Naive B cell (primary cell): ENCODE measurements at regions not wholly inside any gene's neighbourhood (a gene's known extent, or its start where the extent isn't known, plus 50 kb on each side); places are given as distances from the start of the nearest gene placed in this dataset.

Experiments
- ATAC-seq, 2 donors: fragments of 150-1000 bp; cut with Tn5 transposase; 2 replicates each; pipeline ENCODE4 v1.10.0; 2021; ENCODE audit warnings: low read depth in 2 of 2, mild to moderate bottlenecking in 2 of 2, moderate library complexity in 2 of 2
- DNase-seq: peaks from one replicate; pipeline ENCODE4 v3.0.0; 2022
- H3K27ac Mint-ChIP-seq, 6 donors: one replicate each; pipeline ENCODE4 v1.8.0; 2020 to 2022; ENCODE audit warnings: mild to moderate bottlenecking in 6 of 6, mixed read lengths in 6 of 6, moderate library complexity in 5 of 6, inconsistent platforms in 2 of 6
- H3K27me3 Mint-ChIP-seq, 3 donors: one replicate each; pipeline ENCODE4 v1.8.0; 2021 to 2022; ENCODE audit warnings: mixed read lengths in 3 of 3, mild to moderate bottlenecking in 1 of 3
- H3K36me3 Mint-ChIP-seq, 2 donors: one replicate each; pipeline ENCODE4 v1.8.0; 2020 to 2022; ENCODE audit warnings: mixed read lengths in 2 of 2, inconsistent platforms in 1 of 2, mild to moderate bottlenecking in 1 of 2
- H3K4me1 Mint-ChIP-seq, 3 donors: one replicate each; pipeline ENCODE4 v1.8.0; 2020 to 2022; ENCODE audit warnings: mixed read lengths in 3 of 3, inconsistent platforms in 1 of 3, mild to moderate bottlenecking in 1 of 3, moderate library complexity in 1 of 3
- H3K4me3 Mint-ChIP-seq, 8 donors: one replicate each; pipeline ENCODE4 v1.8.0; 2020 to 2022; ENCODE audit warnings: mild to moderate bottlenecking in 8 of 8, mixed read lengths in 8 of 8, moderate library complexity in 8 of 8, inconsistent platforms in 2 of 8
- H3K9me3 Mint-ChIP-seq, 7 donors: one replicate each; pipeline ENCODE4 v1.8.0; 2020 to 2022; ENCODE audit warnings: mixed read lengths in 7 of 7, mild to moderate bottlenecking in 5 of 7, inconsistent platforms in 2 of 7, moderate library complexity in 1 of 7

- DNase-seq: no peak
- ATAC-seq: no peak
- Mint-ChIP-seq H3K27ac (no peak overlapping the region), H3K9me3 (peaks cover 0 to 1% (median 0%) of the 10 kb centered on the region in 7 donors), H3K4me3 (no peak overlapping the region), H3K36me3 (no peaks in the 10 kb centered on the region), H3K27me3 (peaks cover 12 to 44% (median 18%) of the 10 kb centered on the region in 3 donors), H3K4me1 (no peaks in the 10 kb centered on the region)
These were observed 58.1 kb downstream of the KLF4 start for GRCh38 chr9:107431461-107431860.

DNA sequence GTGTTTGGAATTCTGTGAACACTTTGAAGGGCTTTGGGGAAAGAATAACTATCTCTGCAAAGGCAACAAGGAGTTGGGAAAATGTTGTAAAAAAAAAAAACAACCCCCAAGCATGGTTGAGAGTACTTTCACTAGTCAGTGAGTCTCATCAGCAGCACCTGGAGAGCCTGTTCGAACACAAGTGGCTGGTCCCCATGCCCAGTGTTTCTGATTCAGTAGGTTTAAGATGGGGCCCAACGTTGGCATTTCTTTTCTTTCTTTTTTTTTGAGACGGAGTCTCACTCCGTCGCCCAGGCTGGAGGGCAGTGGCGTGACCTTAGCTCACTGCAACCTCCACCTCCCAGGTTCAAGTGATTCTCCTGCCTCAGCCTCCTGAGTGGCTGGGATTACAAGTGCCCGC is 59.5 kb downstream of the KLF4 start:
- Mint-ChIP-seq H3K27me3 (peaks cover 20 to 43% (median 21%) of the 10 kb centered on the region in 3 donors), H3K4me3 (no peak overlapping the region), H3K36me3 (no peaks in the 10 kb centered on the region), H3K9me3 (peaks cover 0 to 5% (median 0%) of the 10 kb centered on the region in 7 donors), H3K4me1 (peaks cover 0 to 4% (median 4%) of the 10 kb centered on the region in 3 donors), H3K27ac (no peak overlapping the region)
- no peak for DNase-seq
- no peak for ATAC-seq

GRCh38 chr9:107426126-107426525 is 63.4 kb downstream of the KLF4 start:
- Mint-ChIP-seq H3K27me3 (peaks cover 21 to 36% (median 27%) of the 10 kb centered on the region in 3 donors), H3K4me1 (peaks cover 0 to 7% (median 4%) of the 10 kb centered on the region in 3 donors), H3K27ac (no peak overlapping the region), H3K36me3 (no peaks in the 10 kb centered on the region), H3K4me3 (no peak overlapping the region), H3K9me3 (peaks cover 0 to 5% (median 0%) of the 10 kb centered on the region in 7 donors)
- no peak for DNase-seq
- no peak for ATAC-seq

DNA sequence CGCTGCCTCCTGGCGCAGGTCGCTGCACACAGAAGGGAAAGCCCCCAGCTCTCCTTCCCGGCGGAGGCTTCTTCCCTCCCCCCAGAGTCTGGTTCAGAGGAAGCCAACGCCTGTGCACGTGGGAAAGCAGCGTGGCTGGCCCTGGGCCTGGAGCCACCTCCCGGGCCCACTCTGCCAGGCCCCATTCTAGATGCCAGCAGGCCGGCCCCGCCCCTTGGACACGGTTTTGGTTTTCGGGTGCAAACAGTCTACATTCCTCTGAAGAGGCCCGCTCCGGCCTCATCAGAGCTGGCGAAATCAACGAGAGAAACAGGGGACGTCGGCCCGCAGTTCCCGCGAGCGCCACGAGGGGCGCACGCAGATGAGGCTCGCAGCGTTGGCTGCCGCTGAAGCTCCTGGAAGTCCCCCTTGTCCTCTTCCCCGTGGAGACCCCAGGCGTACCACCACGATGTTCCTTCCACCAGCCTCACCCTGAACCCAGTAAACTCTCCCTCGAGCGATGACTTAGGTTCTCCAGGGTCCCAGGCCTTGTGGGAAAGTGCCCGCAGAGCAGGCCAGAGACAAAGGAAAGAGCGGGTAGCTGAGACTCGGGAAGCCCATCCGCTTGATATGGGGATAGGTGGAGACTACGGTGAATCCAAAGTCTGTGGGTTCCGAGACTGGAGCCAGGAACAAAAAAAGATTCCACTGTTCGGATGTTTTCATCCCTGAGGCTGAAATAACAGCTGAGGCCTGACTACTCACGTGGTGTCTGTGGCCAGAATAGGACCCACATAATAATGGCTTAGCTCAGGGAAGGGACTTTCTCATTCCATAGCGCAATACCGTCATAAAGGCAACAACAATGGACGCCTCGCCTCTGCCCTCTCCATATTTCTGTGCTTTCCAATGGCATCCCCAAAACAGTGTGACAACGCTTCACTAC is 64.2 kb downstream of the KLF4 start:
- ATAC-seq (peak; percentile 59 to 76), DNase-seq (peak; percentile 27)
- Mint-ChIP-seq H3K4me1 (peaks cover 0 to 7% (median 4%) of the 10 kb centered on the region in 3 donors), H3K36me3 (no peaks in the 10 kb centered on the region), H3K4me3 (peak overlapping the region in 7 of 8 donors; percentile 42 to 80 (median 64)), H3K9me3 (peaks cover 0 to 5% (median 0%) of the 10 kb centered on the region in 7 donors), H3K27me3 (peaks cover 19 to 36% (median 21%) of the 10 kb centered on the region in 3 donors), H3K27ac (no peak overlapping the region)

- Mint-ChIP-seq H3K36me3 (no peaks in the 10 kb centered on the region), H3K27me3 (peaks cover 17 to 36% (median 24%) of the 10 kb centered on the region in 3 donors), H3K4me3 (no peak overlapping the region), H3K4me1 (peaks cover 0 to 7% (median 4%) of the 10 kb centered on the region in 3 donors), H3K27ac (peak overlapping the region in 1 of 6 donors; percentile 21), H3K9me3 (peaks cover 0 to 5% (median 0%) of the 10 kb centered on the region in 7 donors)
- no peak for DNase-seq
- ATAC-seq: no peak
These were observed 66.0 kb downstream of the KLF4 start for GRCh38 chr9:107423540-107423939.

DNA sequence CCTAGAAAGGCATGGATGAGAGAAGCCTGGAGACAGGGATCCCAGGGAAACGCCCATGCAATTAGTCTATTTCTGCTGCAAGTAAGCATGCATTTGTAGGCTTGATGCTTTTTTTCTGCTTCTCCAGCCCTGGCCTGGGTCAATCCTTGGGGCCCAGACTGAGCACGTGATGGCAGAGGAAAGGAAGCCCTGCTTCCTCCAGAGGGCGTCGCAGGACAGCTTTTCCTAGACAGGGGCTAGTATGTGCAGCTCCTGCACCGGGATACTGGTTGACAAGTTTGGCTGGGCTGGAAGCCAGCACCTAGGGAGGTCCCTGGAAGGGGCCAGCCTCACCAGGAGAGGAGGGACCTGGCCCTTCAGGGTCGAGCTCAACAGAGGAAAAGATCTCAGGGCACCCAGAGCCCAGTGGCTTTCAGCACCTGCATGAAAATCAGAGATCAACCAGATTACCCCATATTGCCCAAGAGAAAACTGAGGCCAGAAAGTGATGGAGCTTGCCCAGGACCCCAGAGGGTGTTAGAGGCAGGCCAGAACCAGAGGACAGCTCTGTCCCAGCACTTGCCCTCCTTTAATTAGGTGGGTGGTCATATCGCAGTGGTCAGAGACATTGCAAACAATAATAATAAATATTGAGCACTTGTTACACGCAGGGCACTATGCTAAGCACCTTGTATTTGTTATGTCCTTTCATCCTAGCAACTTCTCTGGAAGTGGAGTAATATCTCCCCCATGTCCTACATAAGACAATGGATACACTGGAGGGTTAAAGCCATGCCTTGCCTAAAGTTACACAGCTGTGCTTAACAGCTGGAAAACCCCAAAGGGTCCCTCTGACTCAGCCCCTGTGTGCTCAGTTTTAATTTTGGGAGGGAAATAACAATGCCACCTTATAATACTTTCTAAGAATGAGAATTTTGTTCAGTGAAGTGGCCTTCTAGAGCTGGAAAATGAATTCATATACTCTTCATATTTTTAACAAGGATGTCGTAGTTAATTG is 67.1 kb downstream of the KLF4 start:
- no peak overlapping the region for H3K27ac Mint-ChIP-seq
- DNase-seq: peak; percentile 5
- no peaks in the 10 kb centered on the region for H3K36me3 Mint-ChIP-seq
- no peak overlapping the region for H3K4me3 Mint-ChIP-seq
- peaks cover 0 to 7% (median 4%) of the 10 kb centered on the region in 3 donors for H3K4me1 Mint-ChIP-seq
- peaks cover 0 to 5% (median 0%) of the 10 kb centered on the region in 7 donors for H3K9me3 Mint-ChIP-seq
- peaks cover 17 to 36% (median 25%) of the 10 kb centered on the region in 3 donors for H3K27me3 Mint-ChIP-seq
- ATAC-seq: no peak

GRCh38 chr9:107410420-107410819 is 79.1 kb downstream of the KLF4 start:
- H3K36me3 Mint-ChIP-seq: no peaks in the 10 kb centered on the region
- DNase-seq (no peak), ATAC-seq (no peak)
- no peak overlapping the region for H3K4me3 Mint-ChIP-seq
- no peak overlapping the region for H3K27ac Mint-ChIP-seq
- H3K9me3 Mint-ChIP-seq: peaks cover 0 to 10% (median 4%) of the 10 kb centered on the region in 7 donors
- H3K27me3 Mint-ChIP-seq: peaks cover 6 to 33% (median 14%) of the 10 kb centered on the region in 3 donors
- H3K4me1 Mint-ChIP-seq: no peaks in the 10 kb centered on the region

- DNase-seq (no peak), ATAC-seq (no peak)
- Mint-ChIP-seq H3K27me3 (peaks cover 6 to 33% (median 14%) of the 10 kb centered on the region in 3 donors), H3K36me3 (no peaks in the 10 kb centered on the region), H3K4me3 (no peak overlapping the region), H3K4me1 (no peaks in the 10 kb centered on the region), H3K27ac (no peak overlapping the region), H3K9me3 (peaks cover 0 to 10% (median 4%) of the 10 kb centered on the region in 7 donors)
These were observed 79.8 kb downstream of the KLF4 start for GRCh38 chr9:107409581-107410389.

GRCh38 chr9:107407675-107408074 is 81.9 kb downstream of the KLF4 start:
- H3K9me3 Mint-ChIP-seq: peaks cover 0 to 3% (median 0%) of the 10 kb centered on the region in 7 donors
- no peaks in the 10 kb centered on the region for H3K4me1 Mint-ChIP-seq
- H3K27ac Mint-ChIP-seq: no peak overlapping the region
- H3K27me3 Mint-ChIP-seq: peaks cover 0 to 22% (median 14%) of the 10 kb centered on the region in 3 donors
- DNase-seq (no peak), ATAC-seq (no peak)
- no peak overlapping the region for H3K4me3 Mint-ChIP-seq
- H3K36me3 Mint-ChIP-seq: no peaks in the 10 kb centered on the region

GRCh38 chr9:107405511-107405910 is 84.1 kb downstream of the KLF4 start:
- H3K4me3 Mint-ChIP-seq: no peak overlapping the region
- no peak for ATAC-seq

DNA sequence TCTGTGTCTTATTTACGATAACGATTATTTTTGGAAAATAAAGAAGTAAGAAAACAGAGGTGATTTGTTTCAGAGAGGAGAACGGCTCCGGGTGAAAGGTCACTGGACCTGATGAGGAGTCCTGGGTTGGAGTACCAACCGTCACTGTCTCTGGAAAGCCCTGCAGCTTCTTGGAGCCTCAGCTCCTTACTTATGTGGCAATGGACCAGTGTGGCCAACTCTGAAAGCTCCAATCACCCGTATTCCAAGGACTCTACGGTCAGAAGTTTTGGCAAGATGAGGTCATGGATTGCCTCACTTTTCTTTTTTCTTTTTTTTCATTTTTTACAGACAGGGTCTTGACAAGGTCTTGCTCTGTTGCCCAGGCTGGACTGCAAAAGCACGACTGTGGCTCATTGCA is 84.8 kb downstream of the KLF4 start:
- Mint-ChIP-seq H3K4me1 (no peaks in the 10 kb centered on the region), H3K9me3 (peaks cover 0 to 3% (median 0%) of the 10 kb centered on the region in 7 donors), H3K27ac (no peak overlapping the region), H3K27me3 (peaks cover 0 to 18% (median 13%) of the 10 kb centered on the region in 3 donors), H3K36me3 (no peaks in the 10 kb centered on the region), H3K4me3 (no peak overlapping the region)
- ATAC-seq (no peak), DNase-seq (no peak)

More at GRCh38 chr9:107405511-107405910, 84.1 kb downstream of the KLF4 start:
- no peaks in the 10 kb centered on the region for H3K4me1 Mint-ChIP-seq
- peaks cover 2 to 18% (median 12%) of the 10 kb centered on the region in 3 donors for H3K27me3 Mint-ChIP-seq
- H3K9me3 Mint-ChIP-seq: peaks cover 0 to 3% (median 0%) of the 10 kb centered on the region in 7 donors
- no peak overlapping the region for H3K27ac Mint-ChIP-seq
- DNase-seq: no peak
- H3K36me3 Mint-ChIP-seq: no peaks in the 10 kb centered on the region

- Mint-ChIP-seq H3K4me3 (no peak overlapping the region), H3K4me1 (no peaks in the 10 kb centered on the region), H3K27ac (no peak overlapping the region), H3K27me3 (peaks cover 0 to 18% (median 13%) of the 10 kb centered on the region in 3 donors), H3K9me3 (peaks cover 0 to 3% (median 0%) of the 10 kb centered on the region in 7 donors), H3K36me3 (no peaks in the 10 kb centered on the region)
- ATAC-seq: no peak
- no peak for DNase-seq
These were observed 85.4 kb downstream of the KLF4 start for GRCh38 chr9:107404161-107404560.
